NT2/D1 (cell line): ENCODE measurements at regions not wholly inside any gene's neighbourhood (a gene's known extent, or its start where the extent isn't known, plus 50 kb on each side); places are given as distances from the start of the nearest gene placed in this dataset.

Source experiments
- YY1 ChIP-seq: IDR thresholded peaks from 2 replicates; pipeline ENCODE4 v1.6.1; 2011; ENCODE audit not compliant: insufficient read length, insufficient read depth
- ZNF274 ChIP-seq: IDR thresholded peaks from 2 replicates; pipeline ENCODE4 v1.6.1; 2011; ENCODE audit warnings: mild to moderate bottlenecking, low read depth, low read length

DNA sequence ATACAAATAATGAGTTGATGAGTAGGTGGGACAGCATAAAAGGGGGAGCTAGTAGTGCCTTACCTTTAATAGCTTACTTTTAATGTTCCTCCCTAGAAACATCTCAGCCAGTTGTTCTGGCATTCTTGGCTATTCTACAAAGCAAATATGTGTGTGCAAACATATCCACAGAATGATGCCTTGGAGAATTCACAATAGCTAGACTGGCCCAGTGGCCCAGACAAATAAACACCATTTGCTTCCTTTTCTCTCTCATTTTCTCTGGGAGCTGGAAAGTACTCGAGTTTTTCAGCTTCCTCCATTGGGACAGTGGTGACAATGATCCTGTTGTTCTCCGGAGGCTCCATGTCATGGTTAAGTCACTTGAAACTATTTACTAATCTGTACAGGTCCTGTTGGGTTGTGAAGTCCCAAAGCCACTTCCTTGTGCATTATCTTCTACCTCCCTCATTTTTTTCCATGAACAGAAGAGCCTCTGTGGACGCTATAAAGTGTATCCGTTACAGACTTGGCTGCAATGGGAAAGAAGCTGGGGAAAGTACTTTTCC, 122.9 kb downstream of the DMAC1 start:
- TF ChIP-seq ZNF274 (no peak), YY1 (no peak)
